Stomach (tissue), 4 donors: ENCODE measurements at regions not wholly inside any gene's neighbourhood (a gene's known extent, or its start where the extent isn't known, plus 50 kb on each side); places are given as distances from the start of the nearest gene placed in this dataset.

ENCODE experiments used
- EP300 ChIP-seq: sonication (generic); formaldehyde crosslinking; IDR thresholded peaks from one replicate; pipeline ENCODE4 v1.6.1; 2017; ENCODE audit warnings: antibody characterized with exemption
- POLR2A ChIP-seq, 4 donors: fragments of 450-650 bp; IDR thresholded peaks; one replicate each; pipeline ENCODE4 v1.6.1; 2016; ENCODE audit warnings: antibody characterized with exemption in 4 of 4, control low read depth in 2 of 4, mild to moderate bottlenecking in 1 of 4, moderate library complexity in 1 of 4
- POLR2AphosphoS5 ChIP-seq, 3 donors: sonication (generic); formaldehyde crosslinking; IDR thresholded peaks; one replicate each; pipeline ENCODE4 v1.6.1; 2016; ENCODE audit warnings: antibody characterized with exemption in 3 of 3
- TF ChIP-seq, protein P1 (sequence below), 7 experiments: fragments of 450-650 bp in 4 of 7; fragments of 200-600 bp in 3 of 7; sonication (generic) in 3 of 7; IDR thresholded peaks; one replicate each; pipeline ENCODE4 v1.5.1; 2016 to 2019; ENCODE audit warnings: antibody characterized with exemption in 7 of 7, control low read depth in 2 of 7, mild to moderate bottlenecking in 1 of 7

DNA sequence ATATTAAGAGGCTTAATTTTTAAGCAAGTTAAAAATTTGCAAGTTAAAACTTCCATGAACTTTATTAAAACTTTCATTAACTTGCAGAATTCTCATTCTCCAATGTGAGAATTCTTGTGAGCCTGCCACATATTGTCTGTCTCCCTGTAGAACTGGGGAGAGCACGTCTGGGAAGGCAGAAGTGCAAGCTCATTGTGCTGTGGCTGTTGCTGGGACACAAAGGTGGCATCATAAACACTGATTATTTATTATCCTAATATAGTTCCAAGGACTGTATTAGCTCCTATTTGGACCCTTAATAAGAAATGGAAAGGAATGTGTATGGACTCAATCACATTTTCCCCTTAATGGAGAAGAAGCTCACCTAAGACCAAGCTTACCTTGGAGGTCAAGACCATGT is 68.7 kb upstream of the MROH9 start:
- TF ChIP-seq, protein P1, sequence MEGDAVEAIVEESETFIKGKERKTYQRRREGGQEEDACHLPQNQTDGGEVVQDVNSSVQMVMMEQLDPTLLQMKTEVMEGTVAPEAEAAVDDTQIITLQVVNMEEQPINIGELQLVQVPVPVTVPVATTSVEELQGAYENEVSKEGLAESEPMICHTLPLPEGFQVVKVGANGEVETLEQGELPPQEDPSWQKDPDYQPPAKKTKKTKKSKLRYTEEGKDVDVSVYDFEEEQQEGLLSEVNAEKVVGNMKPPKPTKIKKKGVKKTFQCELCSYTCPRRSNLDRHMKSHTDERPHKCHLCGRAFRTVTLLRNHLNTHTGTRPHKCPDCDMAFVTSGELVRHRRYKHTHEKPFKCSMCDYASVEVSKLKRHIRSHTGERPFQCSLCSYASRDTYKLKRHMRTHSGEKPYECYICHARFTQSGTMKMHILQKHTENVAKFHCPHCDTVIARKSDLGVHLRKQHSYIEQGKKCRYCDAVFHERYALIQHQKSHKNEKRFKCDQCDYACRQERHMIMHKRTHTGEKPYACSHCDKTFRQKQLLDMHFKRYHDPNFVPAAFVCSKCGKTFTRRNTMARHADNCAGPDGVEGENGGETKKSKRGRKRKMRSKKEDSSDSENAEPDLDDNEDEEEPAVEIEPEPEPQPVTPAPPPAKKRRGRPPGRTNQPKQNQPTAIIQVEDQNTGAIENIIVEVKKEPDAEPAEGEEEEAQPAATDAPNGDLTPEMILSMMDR (IDR thresholded peaks at IDR 0.05): no peak
- TF ChIP-seq POLR2AphosphoS5 (IDR thresholded peaks at IDR 0.05) (no peak), POLR2A (IDR thresholded peaks at IDR 0.05) (no peak), EP300 (no peak)
